ENCODE measurements at regions not wholly inside any gene's neighbourhood (a gene's known extent, or its start where the extent isn't known, plus 50 kb on each side); places are given as distances from the start of the nearest gene placed in this dataset.

DNA sequence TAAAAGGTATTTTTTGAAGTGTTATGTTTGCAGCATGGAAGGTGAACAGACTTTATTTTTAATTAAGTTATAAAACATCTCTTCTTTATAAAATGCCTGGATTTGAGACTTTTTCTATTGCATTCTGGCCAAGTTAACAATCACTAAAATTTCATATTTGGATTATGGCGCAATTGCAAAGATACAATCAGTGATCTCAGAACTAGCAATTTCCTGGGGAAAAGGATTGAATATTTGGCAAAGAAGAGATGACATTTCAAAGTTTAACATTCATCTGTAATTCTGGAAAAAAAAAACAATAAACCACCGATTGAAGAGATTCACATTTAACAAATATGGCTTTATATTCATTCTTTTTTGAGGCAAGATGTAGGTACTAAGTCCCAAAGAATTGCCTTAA is 378.0 kb downstream of the LRRC70 start:
- Histone ChIP-seq H3K36me3 (no peaks in the 10 kb centered on the region), H3K27ac (no peak overlapping the region), H3K9me3 (no peaks in the 10 kb centered on the region), H3K4me3 (no peak overlapping the region), H3K4me1 (peaks cover 0 to 6% (median 0%) of the 10 kb centered on the region in 4 donors), H3K27me3 (no peaks in the 10 kb centered on the region)
- DNase-seq: no peak
- no peak for TF ChIP-seq CTCF (IDR thresholded peaks at IDR 0.05)
- intact Hi-C loops (cut with DNase I; ENCODE audit: low total_unique reads): no loop called here

DNA sequence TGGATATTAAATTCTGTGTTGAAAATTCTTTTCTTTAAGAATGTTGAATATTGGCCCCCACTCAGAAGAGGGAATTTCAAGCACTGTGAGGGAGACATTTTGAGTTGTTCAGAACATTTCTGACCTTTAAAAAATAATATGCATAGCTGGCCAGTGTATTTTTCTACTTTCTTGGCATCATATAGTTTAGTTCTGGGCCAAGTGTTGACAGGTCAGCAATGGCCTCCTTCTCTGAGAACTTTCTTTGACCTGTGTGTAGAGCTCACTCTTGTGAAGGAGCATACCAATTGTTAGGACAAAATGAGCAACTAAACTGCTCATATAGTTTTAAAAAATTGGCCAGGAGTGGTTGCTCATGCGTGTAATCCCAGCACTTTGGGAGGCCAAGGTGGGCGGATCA is 376.0 kb downstream of the LRRC70 start:
- H3K4me3 ChIP-seq: no peak overlapping the region
- H3K27ac ChIP-seq: no peak overlapping the region
- no peaks in the 10 kb centered on the region for H3K27me3 ChIP-seq
- intact Hi-C loops (cut with DNase I; ENCODE audit: low total_unique reads): no loop called here
- DNase-seq: no peak
- no peak for TF ChIP-seq CTCF (IDR thresholded peaks at IDR 0.05)
- H3K36me3 ChIP-seq: no peaks in the 10 kb centered on the region
- H3K9me3 ChIP-seq: no peaks in the 10 kb centered on the region
- peaks cover 0 to 6% (median 0%) of the 10 kb centered on the region in 4 donors for H3K4me1 ChIP-seq

DNA sequence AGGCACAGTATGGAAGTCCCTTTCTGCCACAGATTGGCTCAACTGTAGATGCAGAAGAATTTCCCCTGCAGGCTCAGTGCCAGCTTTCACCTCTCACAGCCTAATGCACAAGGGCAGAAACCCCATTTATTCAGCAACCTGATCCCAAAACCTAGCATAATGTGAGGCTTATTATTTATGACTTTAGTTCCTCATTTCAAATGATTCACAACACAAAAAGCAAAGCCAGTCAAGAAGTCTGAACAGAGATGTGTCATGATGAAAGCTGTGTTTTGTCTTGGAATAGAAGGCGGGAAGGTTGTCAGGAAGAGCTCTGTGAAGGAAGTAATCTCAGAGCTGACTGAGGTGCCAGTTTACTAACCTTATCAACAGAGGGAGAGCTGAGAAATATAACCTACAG is 369.7 kb downstream of the LRRC70 start:
- Histone ChIP-seq H3K36me3 (no peaks in the 10 kb centered on the region), H3K27ac (no peak overlapping the region), H3K4me1 (no peaks in the 10 kb centered on the region), H3K9me3 (no peaks in the 10 kb centered on the region), H3K4me3 (no peak overlapping the region), H3K27me3 (no peaks in the 10 kb centered on the region)
- no peak for DNase-seq
- TF ChIP-seq CTCF (IDR thresholded peaks at IDR 0.05): no peak
- intact Hi-C loops (cut with DNase I; ENCODE audit: low total_unique reads): no loop called here

DNA sequence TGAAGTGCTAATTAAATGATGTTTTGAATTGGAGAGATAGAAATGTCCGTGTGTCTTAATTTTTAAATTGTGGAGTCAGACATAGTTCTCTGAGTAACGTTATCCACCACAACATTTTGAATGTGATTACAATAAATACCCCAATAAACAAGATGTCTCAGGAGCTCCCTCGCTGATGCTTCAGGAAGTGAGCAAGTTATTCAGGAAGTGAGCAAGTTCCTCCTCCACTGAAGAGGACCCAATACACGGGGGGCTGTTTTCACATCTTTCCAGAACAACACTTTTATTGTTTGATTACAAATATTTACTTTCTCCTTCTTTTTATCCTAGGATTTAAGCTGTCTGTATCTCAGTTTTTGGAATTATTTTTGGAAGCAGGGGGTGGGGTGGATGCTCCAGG is 363.8 kb downstream of the LRRC70 start:
- no peak for TF ChIP-seq CTCF (IDR thresholded peaks at IDR 0.05)
- no peaks in the 10 kb centered on the region for H3K36me3 ChIP-seq
- intact Hi-C loops (cut with DNase I; ENCODE audit: low total_unique reads): no loop called here

GRCh38 chr5:62938927-62939326 is 360.3 kb downstream of the LRRC70 start:
- H3K4me3 ChIP-seq: no peak overlapping the region
- no peak for TF ChIP-seq CTCF (IDR thresholded peaks at IDR 0.05)
- H3K36me3 ChIP-seq: no peaks in the 10 kb centered on the region
- DNase-seq: no peak
- no peaks in the 10 kb centered on the region for H3K27me3 ChIP-seq
- H3K4me1 ChIP-seq: peaks cover 0 to 21% (median 14%) of the 10 kb centered on the region in 4 donors
- H3K9me3 ChIP-seq: no peaks in the 10 kb centered on the region
- H3K27ac ChIP-seq: no peak overlapping the region
- intact Hi-C loops (cut with DNase I; ENCODE audit: low total_unique reads): no loop called here

More for the DNA sequence above, 363.8 kb downstream of the LRRC70 start:
- no peak for DNase-seq
- H3K27me3 ChIP-seq: no peaks in the 10 kb centered on the region
- H3K27ac ChIP-seq: no peak overlapping the region
- H3K4me3 ChIP-seq: no peak overlapping the region
- H3K4me1 ChIP-seq: peaks cover 0 to 15% (median 9%) of the 10 kb centered on the region in 4 donors
- H3K9me3 ChIP-seq: no peaks in the 10 kb centered on the region

All from tibial artery (tissue), 4 donors.